ENCODE measurements at regions not wholly inside any gene's neighbourhood (a gene's known extent, or its start where the extent isn't known, plus 50 kb on each side); places are given as distances from the start of the nearest gene placed in this dataset.

- DNase-seq (ENCODE audit: low read depth): no peak
These were observed 387.6 kb downstream of the ELAVL2 start for GRCh38 chr9:23438299-23438907.

GRCh38 chr9:23441275-23441674 is 384.8 kb downstream of the ELAVL2 start:
- no peak for DNase-seq (ENCODE audit: low read depth)

- DNase-seq (ENCODE audit: low read depth): no peak
These were observed 381.4 kb downstream of the ELAVL2 start for GRCh38 chr9:23444658-23445057.

GRCh38 chr9:23447166-23447565 is 378.9 kb downstream of the ELAVL2 start:
- DNase-seq (ENCODE audit: low read depth): no peak

GRCh38 chr9:23447944-23448343 is 378.1 kb downstream of the ELAVL2 start:
- DNase-seq (ENCODE audit: low read depth): no peak

GRCh38 chr9:23451802-23452418 is 374.1 kb downstream of the ELAVL2 start:
- DNase-seq (ENCODE audit: low read depth): no peak

- no peak for DNase-seq (ENCODE audit: low read depth)
These were observed 361.8 kb downstream of the ELAVL2 start for GRCh38 chr9:23464275-23464674.

GRCh38 chr9:23467276-23467675 is 358.8 kb downstream of the ELAVL2 start:
- no peak for DNase-seq (ENCODE audit: low read depth)

GRCh38 chr9:23477908-23478307 is 348.1 kb downstream of the ELAVL2 start:
- DNase-seq (ENCODE audit: low read depth): no peak

GRCh38 chr9:23483566-23483965 is 342.5 kb downstream of the ELAVL2 start:
- no peak for DNase-seq (ENCODE audit: low read depth)

GRCh38 chr9:23492126-23493002 is 333.7 kb downstream of the ELAVL2 start:
- peak; percentile 29 for DNase-seq (ENCODE audit: low read depth)

- DNase-seq (ENCODE audit: low read depth): no peak
These were observed 332.8 kb downstream of the ELAVL2 start for GRCh38 chr9:23493219-23493618.

- DNase-seq (ENCODE audit: low read depth): no peak
These were observed 329.4 kb downstream of the ELAVL2 start for GRCh38 chr9:23496489-23497136.

- DNase-seq (ENCODE audit: low read depth): no peak
These were observed 328.9 kb downstream of the ELAVL2 start for GRCh38 chr9:23497137-23497504.

- DNase-seq (ENCODE audit: low read depth): no peak
These were observed 324.0 kb downstream of the ELAVL2 start for GRCh38 chr9:23502004-23502403.

- DNase-seq (ENCODE audit: low read depth): no peak
These were observed 303.1 kb downstream of the ELAVL2 start for GRCh38 chr9:23522952-23523351.

- DNase-seq (ENCODE audit: low read depth): no peak
These were observed 301.4 kb downstream of the ELAVL2 start for GRCh38 chr9:23524607-23525155.

GRCh38 chr9:23526806-23527205 is 299.2 kb downstream of the ELAVL2 start:
- no peak for DNase-seq (ENCODE audit: low read depth)

GRCh38 chr9:23532282-23532681 is 293.8 kb downstream of the ELAVL2 start:
- no peak for DNase-seq (ENCODE audit: low read depth)

- no peak for DNase-seq (ENCODE audit: low read depth)
These were observed 288.6 kb downstream of the ELAVL2 start for GRCh38 chr9:23537192-23538066.

- DNase-seq (ENCODE audit: low read depth): no peak
These were observed 288.0 kb downstream of the ELAVL2 start for GRCh38 chr9:23538067-23538402.
